DOHH2 (cell line): ENCODE measurements at regions not wholly inside any gene's neighbourhood (a gene's known extent, or its start where the extent isn't known, plus 50 kb on each side); places are given as distances from the start of the nearest gene placed in this dataset.

Experiments
- H3F3A ChIP-seq: fragments of 200-600 bp; sonication (generic), shearing (Covaris generic); 2 replicates; pipeline ENCODE4 v1.6.0; 2016; ENCODE audit warnings: antibody characterized with exemption, mild to moderate bottlenecking; ENCODE audit not compliant: control insufficient read depth, insufficient read depth
- H3K27ac ChIP-seq: fragments of 200-600 bp; sonication (generic); 2 replicates; pipeline ENCODE4 v1.5.1; 2014; ENCODE audit warnings: low read depth, mild to moderate bottlenecking, low read length, moderate library complexity
- H3K27me3 ChIP-seq: fragments of 200-600 bp; sonication (generic); 2 replicates; pipeline ENCODE4 v1.6.1; 2014; ENCODE audit warnings: mild to moderate bottlenecking, low read length, mixed read lengths; ENCODE audit not compliant: control insufficient read depth
- H3K36me3 ChIP-seq: fragments of 200-600 bp; sonication (generic); 2 replicates; pipeline ENCODE4 v1.6.1; 2014; ENCODE audit warnings: mild to moderate bottlenecking, low read length, moderate library complexity, mixed read lengths; ENCODE audit not compliant: control insufficient read depth
- H3K4me1 ChIP-seq: fragments of 200-600 bp; sonication (generic); 2 replicates; pipeline ENCODE4 v1.6.1; 2014; ENCODE audit warnings: mild to moderate bottlenecking, low read length, mixed read lengths; ENCODE audit not compliant: control insufficient read depth
- H3K4me2 ChIP-seq: fragments of 200-600 bp; sonication (generic); 2 replicates; pipeline ENCODE4 v1.6.0; 2014; ENCODE audit warnings: mild to moderate bottlenecking, low read length, moderate library complexity
- H3K4me3 ChIP-seq: fragments of 200-600 bp; sonication (generic); 2 replicates; pipeline ENCODE4 v1.5.1; 2014; ENCODE audit warnings: mild to moderate bottlenecking, low read length, mixed read lengths
- H3K79me2 ChIP-seq: fragments of 200-600 bp; sonication (generic); 2 replicates; pipeline ENCODE4 v1.6.1; 2014; ENCODE audit warnings: mild to moderate bottlenecking, low read length, mixed read lengths; ENCODE audit not compliant: control insufficient read depth
- H3K9me2 ChIP-seq: fragments of 200-600 bp; sonication (generic); replicated peaks from 2 replicates; pipeline ENCODE4 v1.6.1; 2014; ENCODE audit warnings: mild to moderate bottlenecking, low read length, mixed read lengths; ENCODE audit not compliant: control insufficient read depth
- H3K9me3 ChIP-seq: fragments of 200-600 bp; sonication (generic); 2 replicates; pipeline ENCODE4 v1.6.1; 2014; ENCODE audit warnings: antibody characterized with exemption, low read length, mixed read lengths; ENCODE audit not compliant: control insufficient read depth, insufficient read depth
- H4K20me1 ChIP-seq: fragments of 200-600 bp; sonication (generic); 2 replicates; pipeline ENCODE4 v1.6.0; 2014; ENCODE audit warnings: low read depth, mild to moderate bottlenecking, antibody characterized with exemption, low read length, moderate library complexity; ENCODE audit not compliant: control insufficient read depth, insufficient read depth
- EZH2phosphoT487 ChIP-seq: fragments of 200-600 bp; sonication (generic); IDR thresholded peaks from 2 replicates; pipeline ENCODE4 v1.6.1; 2017; ENCODE audit warnings: borderline replicate concordance, mild to moderate bottlenecking, antibody characterized with exemption, low read length, moderate library complexity, mixed read lengths
- TF ChIP-seq, protein P1 (sequence below): fragments of 200-600 bp; sonication (generic); IDR thresholded peaks from one replicate; pipeline ENCODE4 v1.5.1; 2014; ENCODE audit warnings: antibody characterized with exemption, mild to moderate bottlenecking, low read depth, low read length; ENCODE audit not compliant: poor library complexity, severe bottlenecking

DNA sequence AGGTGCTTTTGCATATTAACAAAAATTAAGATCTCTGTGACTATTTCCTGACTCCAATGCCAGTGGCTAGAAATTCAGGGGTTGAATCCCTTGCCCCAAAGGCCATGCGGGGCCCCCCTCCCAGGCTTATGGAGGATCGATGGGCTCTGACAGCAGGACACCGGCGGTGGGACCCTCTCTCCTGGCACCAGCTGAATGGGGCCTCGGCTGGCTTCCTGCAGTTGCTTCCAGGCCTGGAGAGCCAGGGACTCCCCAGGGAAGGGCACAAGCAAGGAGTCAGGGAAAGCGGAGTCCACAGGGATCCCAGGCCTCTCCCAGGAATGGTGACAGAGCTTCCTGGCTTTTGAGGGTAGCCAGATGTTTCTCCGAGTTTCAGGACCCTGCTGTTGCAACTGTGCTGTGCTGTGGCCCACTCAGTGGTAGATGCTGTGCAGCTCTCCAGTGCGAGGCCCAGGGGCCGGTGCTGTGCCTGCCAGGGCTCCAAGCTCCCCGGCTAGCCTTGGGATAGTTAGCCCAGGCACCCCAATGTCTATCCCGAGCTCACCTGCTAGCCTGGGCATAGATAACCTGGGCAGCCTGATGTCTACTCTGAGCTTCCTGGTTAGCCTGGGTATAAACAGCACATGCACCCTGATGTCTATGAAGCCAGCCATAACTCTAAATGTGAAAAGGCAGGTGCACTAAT lies 372.6 kb downstream of the SHANK2 start:
- no peaks in the 10 kb centered on the region for H3K9me2 ChIP-seq
- no peak overlapping the region for H3K4me3 ChIP-seq
- no peaks in the 10 kb centered on the region for H3K79me2 ChIP-seq
- H3K4me1 ChIP-seq, result no peaks in the 10 kb centered on the region
- no peaks in the 10 kb centered on the region for H3F3A ChIP-seq
- no peaks in the 10 kb centered on the region for H3K36me3 ChIP-seq
- TF ChIP-seq EZH2phosphoT487, result no peak
- TF ChIP-seq, protein P1, sequence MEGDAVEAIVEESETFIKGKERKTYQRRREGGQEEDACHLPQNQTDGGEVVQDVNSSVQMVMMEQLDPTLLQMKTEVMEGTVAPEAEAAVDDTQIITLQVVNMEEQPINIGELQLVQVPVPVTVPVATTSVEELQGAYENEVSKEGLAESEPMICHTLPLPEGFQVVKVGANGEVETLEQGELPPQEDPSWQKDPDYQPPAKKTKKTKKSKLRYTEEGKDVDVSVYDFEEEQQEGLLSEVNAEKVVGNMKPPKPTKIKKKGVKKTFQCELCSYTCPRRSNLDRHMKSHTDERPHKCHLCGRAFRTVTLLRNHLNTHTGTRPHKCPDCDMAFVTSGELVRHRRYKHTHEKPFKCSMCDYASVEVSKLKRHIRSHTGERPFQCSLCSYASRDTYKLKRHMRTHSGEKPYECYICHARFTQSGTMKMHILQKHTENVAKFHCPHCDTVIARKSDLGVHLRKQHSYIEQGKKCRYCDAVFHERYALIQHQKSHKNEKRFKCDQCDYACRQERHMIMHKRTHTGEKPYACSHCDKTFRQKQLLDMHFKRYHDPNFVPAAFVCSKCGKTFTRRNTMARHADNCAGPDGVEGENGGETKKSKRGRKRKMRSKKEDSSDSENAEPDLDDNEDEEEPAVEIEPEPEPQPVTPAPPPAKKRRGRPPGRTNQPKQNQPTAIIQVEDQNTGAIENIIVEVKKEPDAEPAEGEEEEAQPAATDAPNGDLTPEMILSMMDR, result no peak
- no peak overlapping the region for H3K4me2 ChIP-seq
- H4K20me1 ChIP-seq, result no peaks in the 10 kb centered on the region
- H3K9me3 ChIP-seq, result no peaks in the 10 kb centered on the region
- H3K27ac ChIP-seq, result no peak overlapping the region
- no peaks in the 10 kb centered on the region for H3K27me3 ChIP-seq

DNA sequence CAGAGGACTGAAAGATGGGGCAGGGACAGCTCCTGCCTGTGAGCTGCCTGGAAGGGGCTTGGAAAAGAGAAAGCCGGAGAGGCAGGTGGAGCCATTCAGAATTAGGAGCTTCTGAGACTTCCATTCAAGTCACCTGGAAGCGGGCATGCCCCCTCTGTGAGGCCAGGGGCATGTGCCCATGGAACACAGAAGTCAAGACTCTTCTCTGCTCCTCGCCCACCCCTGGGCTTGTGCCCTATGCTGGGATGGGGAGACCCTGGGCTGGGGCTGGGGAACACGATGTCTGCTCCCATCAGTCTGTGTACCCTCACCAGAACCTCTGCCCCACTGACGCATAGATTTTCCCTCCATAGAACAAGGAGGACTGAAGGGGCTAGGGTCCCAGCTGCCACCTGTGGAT lies 372.0 kb downstream of the SHANK2 start:
- H3K36me3 ChIP-seq, result no peaks in the 10 kb centered on the region
- no peak overlapping the region for H3K4me2 ChIP-seq
- H3K27ac ChIP-seq, result no peak overlapping the region
- H3K4me1 ChIP-seq, result no peaks in the 10 kb centered on the region
- no peaks in the 10 kb centered on the region for H3K9me2 ChIP-seq
- no peaks in the 10 kb centered on the region for H3K27me3 ChIP-seq
- H3K9me3 ChIP-seq, result no peaks in the 10 kb centered on the region
- no peaks in the 10 kb centered on the region for H4K20me1 ChIP-seq
- no peak for TF ChIP-seq EZH2phosphoT487
- TF ChIP-seq, protein P1, result no peak
- H3F3A ChIP-seq, result no peaks in the 10 kb centered on the region
- no peak overlapping the region for H3K4me3 ChIP-seq
- H3K79me2 ChIP-seq, result no peaks in the 10 kb centered on the region

DNA sequence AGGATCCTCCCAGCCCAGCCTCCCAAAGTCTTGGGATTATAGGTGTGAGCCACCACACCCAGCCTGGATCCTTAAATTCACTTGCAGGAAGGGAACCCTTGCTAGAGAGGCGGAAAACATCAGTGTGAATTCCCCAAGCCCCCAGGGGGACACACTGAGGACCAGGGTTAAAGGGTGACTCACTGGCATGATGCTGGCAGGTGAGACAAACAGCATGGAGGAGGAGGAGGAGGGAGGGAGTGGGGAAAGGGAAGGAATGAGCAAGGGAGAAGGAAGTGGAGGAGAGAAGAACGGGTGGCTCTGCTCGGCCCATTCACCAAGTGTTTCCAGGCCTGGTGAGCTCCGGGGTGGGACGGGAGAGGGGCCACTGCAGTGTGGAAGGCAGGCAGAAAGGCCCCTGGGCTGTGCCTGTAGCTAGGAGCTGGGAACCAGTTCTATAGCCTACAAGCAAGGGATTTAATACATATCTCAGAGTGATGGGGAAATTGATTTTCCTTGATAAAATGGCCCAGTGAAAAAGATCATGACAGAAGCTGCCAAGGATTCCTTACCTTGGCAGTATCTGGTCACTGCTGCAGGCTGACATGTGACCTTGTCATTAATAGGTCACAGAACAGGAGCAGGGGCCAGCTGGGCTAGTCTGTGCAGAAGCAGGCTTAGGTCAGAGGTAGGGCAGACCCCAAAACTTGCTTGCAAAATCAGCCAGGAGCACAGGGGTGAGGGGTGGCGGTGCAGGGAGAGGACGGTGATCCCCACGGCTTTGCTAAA lies 370.2 kb downstream of the SHANK2 start:
- Histone ChIP-seq H3K4me2 (no peak overlapping the region), H3K36me3 (no peaks in the 10 kb centered on the region), H3K4me1 (no peaks in the 10 kb centered on the region), H3K79me2 (no peaks in the 10 kb centered on the region), H4K20me1 (no peaks in the 10 kb centered on the region), H3K9me2 (no peaks in the 10 kb centered on the region), H3F3A (no peaks in the 10 kb centered on the region), H3K9me3 (no peaks in the 10 kb centered on the region), H3K27ac (no peak overlapping the region), H3K4me3 (no peak overlapping the region), H3K27me3 (no peaks in the 10 kb centered on the region)
- TF ChIP-seq EZH2phosphoT487, result no peak
- TF ChIP-seq, protein P1, result no peak
